Ishikawa (cell line): ENCODE measurements at regions not wholly inside any gene's neighbourhood (a gene's known extent, or its start where the extent isn't known, plus 50 kb on each side); places are given as distances from the start of the nearest gene placed in this dataset.

Experiments used
- CEBPB ChIP-seq: IDR thresholded peaks from 2 replicates; pipeline ENCODE4 v1.6.1; 2012
- CREB1 ChIP-seq: IDR thresholded peaks from 2 replicates; pipeline ENCODE4 v1.6.1; 2012; ENCODE audit warnings: low read depth
- EGR1 ChIP-seq: IDR thresholded peaks from 2 replicates; pipeline ENCODE4 v1.6.1; 2012
- EP300 ChIP-seq: IDR thresholded peaks from 2 replicates; pipeline ENCODE4 v1.6.1; 2012; ENCODE audit warnings: borderline replicate concordance
- FOXM1 ChIP-seq: IDR thresholded peaks from 2 replicates; pipeline ENCODE4 v1.6.1; 2012; ENCODE audit warnings: low read depth, borderline replicate concordance
- MAX ChIP-seq: IDR thresholded peaks from 2 replicates; pipeline ENCODE4 v1.6.1; 2012
- NFIC ChIP-seq: IDR thresholded peaks from 2 replicates; pipeline ENCODE4 v1.6.1; 2012
- RAD21 ChIP-seq: IDR thresholded peaks from 2 replicates; pipeline ENCODE4 v1.6.1; 2012; ENCODE audit warnings: low read depth
- REST ChIP-seq: IDR thresholded peaks from 2 replicates; pipeline ENCODE4 v1.6.1; 2012; ENCODE audit warnings: low read depth, mild to moderate bottlenecking
- TAF1 ChIP-seq: IDR thresholded peaks from 2 replicates; pipeline ENCODE4 v1.6.1; 2012; ENCODE audit warnings: low read depth, mild to moderate bottlenecking
- TCF12 ChIP-seq: IDR thresholded peaks from 2 replicates; pipeline ENCODE4 v1.6.1; 2012; ENCODE audit warnings: low read depth
- TEAD4 ChIP-seq: IDR thresholded peaks from 2 replicates; pipeline ENCODE4 v1.6.1; 2012
- USF1 ChIP-seq: IDR thresholded peaks from 2 replicates; pipeline ENCODE4 v1.6.1; 2012
- YY1 ChIP-seq: IDR thresholded peaks from 2 replicates; pipeline ENCODE4 v1.6.1; 2012; ENCODE audit warnings: low read depth
- ZBTB7A ChIP-seq: IDR thresholded peaks from 2 replicates; pipeline ENCODE4 v1.6.1; 2012; ENCODE audit warnings: low read depth

GRCh38 chr13:34545461-34545860, 396.6 kb upstream of the NBEA start:
- TF ChIP-seq NFIC (no peak), TAF1 (no peak), TCF12 (no peak), TEAD4 (no peak), REST (no peak), USF1 (no peak), MAX (no peak), EGR1 (no peak), RAD21 (no peak), ZBTB7A (no peak), YY1 (no peak), EP300 (no peak)

GRCh38 chr13:34546344-34547250, 395.5 kb upstream of the NBEA start:
- TF ChIP-seq NFIC (no peak), YY1 (no peak), TCF12 (no peak), CEBPB (no peak), EP300 (no peak), MAX (no peak), CREB1 (no peak), RAD21 (no peak), USF1 (no peak), REST (no peak), FOXM1 (no peak), TEAD4 (no peak)

- TF ChIP-seq YY1, result no peak
- TF ChIP-seq EGR1, result no peak
- TF ChIP-seq USF1, result no peak
- TF ChIP-seq CEBPB, result no peak
- no peak for TF ChIP-seq RAD21
- no peak for TF ChIP-seq TCF12
- no peak for TF ChIP-seq TEAD4
- no peak for TF ChIP-seq TAF1
Observed at GRCh38 chr13:34547929-34548328, 394.1 kb upstream of the NBEA start.

- TF ChIP-seq TAF1 (no peak), FOXM1 (no peak), CEBPB (no peak), TCF12 (no peak), ZBTB7A (no peak), YY1 (no peak), REST (no peak), RAD21 (no peak), TEAD4 (no peak), NFIC (no peak), EGR1 (no peak), CREB1 (no peak)
Observed at GRCh38 chr13:34553376-34553775, 388.7 kb upstream of the NBEA start.
